ENCODE measurements at regions not wholly inside any gene's neighbourhood (a gene's known extent, or its start where the extent isn't known, plus 50 kb on each side); places are given as distances from the start of the nearest gene placed in this dataset.

GRCh38 chr2:6301426-6301825 lies 564.3 kb downstream of the CMPK2 start (continued):
- no peak for TF ChIP-seq KDM2A (CRISPR knock-in tag; IDR thresholded peaks at IDR 0.05; ENCODE audit: borderline replicate concordance, low read depth)
- no peak for TF ChIP-seq BCL6 (CRISPR knock-in tag; IDR thresholded peaks at IDR 0.05)
- TF ChIP-seq MBNL3 (CRISPR knock-in tag; conservative IDR thresholded peaks at IDR 0.05): no peak
- no peak for TF ChIP-seq SNAI1 (CRISPR knock-in tag; IDR thresholded peaks at IDR 0.05; ENCODE audit: borderline replicate concordance)

GRCh38 chr2:6308986-6309385 lies 556.7 kb downstream of the CMPK2 start:
- H3K4me3 ChIP-seq (replicated peaks in 1 of 3; ENCODE audit: insufficient read depth in 1 of 3, low read depth in 2 of 3, low read length in 3 of 3): no peak overlapping the region
- no peaks in the 10 kb centered on the region for H3K4me1 ChIP-seq (ENCODE audit: insufficient read depth, low read length)
- FAIRE-seq: no peak
- DNase-seq (ENCODE audit: low spot score): no peak
- H3K4me2 ChIP-seq (ENCODE audit: low read depth, low read length): no peak overlapping the region
- H3K9me3 ChIP-seq (ENCODE audit: low read length): peaks cover 51% of the 10 kb centered on the region; the same call in 1 of the 2 replicates
- H4K20me1 ChIP-seq (ENCODE audit: insufficient read depth, low read length): no peaks in the 10 kb centered on the region
- TF ChIP-seq MLX (CRISPR knock-in tag; IDR thresholded peaks at IDR 0.05) (no peak), TCF7 (IDR thresholded peaks at IDR 0.05; ENCODE audit: low read depth) (no peak), HMG20A (CRISPR knock-in tag; IDR thresholded peaks at IDR 0.05; ENCODE audit: borderline replicate concordance) (no peak)
- in situ Hi-C loops (cut with HindIII; ENCODE audit: extremely low pct_ligation_motif_present, low pct_unique_long_range_greater_than_20kb): no loop called here
- no peaks in the 10 kb centered on the region for H3K79me2 ChIP-seq (ENCODE audit: insufficient read depth, low read length)
- no peaks in the 10 kb centered on the region for H3K36me3 ChIP-seq (replicated peaks in 1 of 2; ENCODE audit: control insufficient read depth in 1 of 2, insufficient read depth in 2 of 2, low read length in 2 of 2)
- intact Hi-C loops (cut with micrococcal nuclease; ENCODE audit: unreplicated experiment): no loop called here
- H3K27me3 ChIP-seq (ENCODE audit: control insufficient read depth in 1 of 2, insufficient read depth in 2 of 2, low read length in 2 of 2): no peaks in the 10 kb centered on the region
- H3K27ac ChIP-seq (ENCODE audit: extremely low read length, insufficient read depth, low read length): no peak overlapping the region
- H3K9ac ChIP-seq (ENCODE audit: insufficient read depth, low read depth, low read length): no peak overlapping the region
- no peak overlapping the region for H2AFZ ChIP-seq (ENCODE audit: low read length)
- no peak for ATAC-seq
- ChIA-PET CTCF (ENCODE audit: low intra/inter-chr PET ratio, low total read pairs) (no interaction called here), POLR2A (no interaction called here)
- BruUV-seq (replicated peaks): no TSS peak
- WGBS (ENCODE audit: low lambda C conversion rate): 4% methylated on average over 2 of the region's 2 CpGs

Data from HepG2 (cell line).